GM12878 (cell line): ENCODE measurements at regions not wholly inside any gene's neighbourhood (a gene's known extent, or its start where the extent isn't known, plus 50 kb on each side); places are given as distances from the start of the nearest gene placed in this dataset.

ENCODE experiments used
- ATAC-seq: fragments of 200-7000 bp; cut with Tn5 transposase; 3 replicates; pipeline ENCODE4 v1.9.1; 2020; ENCODE audit warnings: mild to moderate bottlenecking, moderate library complexity
- BruUV-seq: library from RNA; stranded (reverse); fragments of 400-500 nt; replicated peaks from 2 replicates; lab custom pipeline; 2021; lab: Mats Ljungman, UMichigan
- CTCF ChIA-PET: fragments of 300-600 bp; sonication (Branson Sonifier 250); formaldehyde crosslinking; extraction: SDS; loops from one replicate; lab custom pipeline; 2021; ENCODE audit warnings: inconsistent platforms; lab: Yijun Ruan, JAX
- POLR2A ChIA-PET: fragments of 350-600 bp; formaldehyde crosslinking; extraction: SDS; loops from one replicate; lab custom pipeline; 2021; ENCODE audit warnings: inconsistent platforms; lab: Charles Lee
- RAD21 ChIA-PET: fragments of 300-600 bp; sonication (Branson Sonifier 250); formaldehyde crosslinking; loops from one replicate; lab custom pipeline; 2023; ENCODE audit warnings: antibody characterized with exemption; ENCODE audit not compliant: unreplicated experiment; lab: Charles Lee
- SMC1A ChIA-PET: fragments of 300-600 bp; sonication (Branson Sonifier 250); formaldehyde crosslinking; loops from one replicate; lab custom pipeline; 2023; ENCODE audit not compliant: unreplicated experiment, uncharacterized antibody; lab: Charles Lee
- DNase-seq: peaks from one replicate; pipeline ENCODE4 v3.0.0-alpha.2; 2011; ENCODE audit warnings: low read depth, low spot score
- FAIRE-seq: peaks from 3 replicates; lab custom pipeline; 2011; peaks lifted over from hg19 to GRCh38; lab: Jason Lieb, UNC
- H2AFZ ChIP-seq: 2 replicates; pipeline ENCODE4 v1.6.0; 2011; ENCODE audit warnings: low read depth, low read length, control low read depth; ENCODE audit not compliant: control insufficient read depth
- H3K27ac ChIP-seq: 2 replicates; pipeline ENCODE4 v1.5.1; 2011; ENCODE audit warnings: control low read depth; ENCODE audit not compliant: control insufficient read depth, insufficient read depth
- H3K27me3 ChIP-seq, 2 experiments: replicated peaks in 1 of 2; 2 replicates each; pipeline versions ENCODE4 v1.6.0 to v1.6.1; 2011; ENCODE audit warnings: low read length in 1 of 2; ENCODE audit not compliant: control insufficient read depth in 2 of 2, insufficient read depth in 2 of 2
- H3K36me3 ChIP-seq, 2 experiments: 2 replicates each; pipeline ENCODE4 v1.5.1; 2011; ENCODE audit warnings: low read length in 1 of 2; ENCODE audit not compliant: control insufficient read depth in 2 of 2, insufficient read depth in 2 of 2
- H3K4me1 ChIP-seq: 2 replicates; pipeline ENCODE4 v1.6.1; 2011; ENCODE audit warnings: mild to moderate bottlenecking, low read length, moderate library complexity, mixed read lengths; ENCODE audit not compliant: control insufficient read depth, insufficient read depth
- H3K4me2 ChIP-seq: 2 replicates; pipeline ENCODE4 v1.6.0; 2011; ENCODE audit warnings: control low read depth; ENCODE audit not compliant: control insufficient read depth, insufficient read depth
- H3K4me3 ChIP-seq: fragments of 200-600 bp; sonication (generic); 2 replicates; pipeline ENCODE4 v1.5.1; 2016
- H3K79me2 ChIP-seq: 2 replicates; pipeline ENCODE4 v1.6.0; 2011; ENCODE audit warnings: low read length; ENCODE audit not compliant: control insufficient read depth, insufficient read depth
- H3K9ac ChIP-seq: 2 replicates; pipeline ENCODE4 v1.8.0; 2011; ENCODE audit warnings: low read length, control low read depth, mixed read lengths; ENCODE audit not compliant: control insufficient read depth, insufficient read depth
- H3K9me3 ChIP-seq: replicated peaks from 3 replicates; pipeline ENCODE4 v1.5.1; 2011; ENCODE audit warnings: mild to moderate bottlenecking, low read length; ENCODE audit not compliant: control insufficient read depth, insufficient read depth
- H4K20me1 ChIP-seq: 2 replicates; pipeline ENCODE4 v1.6.0; 2011; ENCODE audit not compliant: control insufficient read depth, insufficient read depth
- CBFB ChIP-seq: IDR thresholded peaks from 2 replicates; pipeline ENCODE4 v1.6.1; 2016; ENCODE audit warnings: antibody characterized with exemption, low read depth
- CHD2 ChIP-seq: IDR thresholded peaks from 2 replicates; pipeline ENCODE4 v1.6.1; 2011; ENCODE audit warnings: low read depth, low read length, improper control_type of control experiment, borderline replicate concordance
- EED ChIP-seq: sonication (generic); IDR thresholded peaks from 2 replicates; pipeline ENCODE4 v1.6.1; 2016; ENCODE audit warnings: antibody characterized with exemption, low read depth
- EP300 ChIP-seq, 2 experiments: fragments of 150-350 bp in 1 of 2; IDR thresholded peaks; 2 replicates each; pipeline ENCODE4 v1.6.1; 2011 to 2012; ENCODE audit warnings: low read depth in 2 of 2, low read length in 2 of 2, borderline replicate concordance in 1 of 2, improper control_type of control experiment in 1 of 2, inconsistent platforms in 1 of 2; ENCODE audit not compliant: control insufficient read depth in 1 of 2
- HDAC2 ChIP-seq: fragments of 200-600 bp; sonication (generic); IDR thresholded peaks from 2 replicates; pipeline ENCODE4 v1.6.1; 2017
- HDGF ChIP-seq: fragments of 450-650 bp; IDR thresholded peaks from 2 replicates; pipeline ENCODE4 v1.6.1; 2016; ENCODE audit warnings: antibody characterized with exemption
- IRF4 ChIP-seq: IDR thresholded peaks from 2 replicates; pipeline ENCODE4 v1.6.1; 2011; ENCODE audit warnings: low read depth, low read length
- LARP7 ChIP-seq: fragments of 450-650 bp; IDR thresholded peaks from 2 replicates; pipeline ENCODE4 v1.6.1; 2017; ENCODE audit warnings: mild to moderate bottlenecking
- MTA3 ChIP-seq: IDR thresholded peaks from 2 replicates; pipeline ENCODE4 v1.6.1; 2012; ENCODE audit warnings: low read length, inconsistent platforms, borderline replicate concordance
- NBN ChIP-seq: fragments of 450-650 bp; IDR thresholded peaks from 2 replicates; pipeline ENCODE4 v1.6.1; 2016
- NFXL1 ChIP-seq: fragments of 450-650 bp; IDR thresholded peaks from 2 replicates; pipeline ENCODE4 v1.6.1; 2017; ENCODE audit warnings: antibody characterized with exemption, mild to moderate bottlenecking, borderline replicate concordance
- NR2F1 ChIP-seq: fragments of 450-650 bp; conservative IDR thresholded peaks from 2 replicates; pipeline ENCODE4 v1.6.1; 2017; ENCODE audit warnings: mild to moderate bottlenecking
- RAD21 ChIP-seq: IDR thresholded peaks from 2 replicates; pipeline ENCODE4 v1.6.1; 2011; ENCODE audit warnings: mild to moderate bottlenecking, low read depth, low read length, moderate library complexity; ENCODE audit not compliant: insufficient read depth
- SIN3A ChIP-seq: IDR thresholded peaks from 2 replicates; pipeline ENCODE4 v1.6.1; 2012; ENCODE audit warnings: low read depth, low read length, improper control_type of control experiment
- SMARCA5 ChIP-seq: fragments of 450-650 bp; IDR thresholded peaks from 2 replicates; pipeline ENCODE4 v1.6.1; 2017; ENCODE audit warnings: mild to moderate bottlenecking
- ZNF274 ChIP-seq: IDR thresholded peaks from one replicate; pipeline ENCODE4 v1.8.0; 2011; ENCODE audit not compliant: insufficient read length, insufficient read depth
- ZNF622 ChIP-seq: fragments of 450-650 bp; IDR thresholded peaks from 2 replicates; pipeline ENCODE4 v1.6.1; 2017; ENCODE audit warnings: mild to moderate bottlenecking, inconsistent platforms
- WGBS: methylation state at CpG from one replicate; pipeline ENCODE4 v1.1.6; 2016; ENCODE audit warnings: low lambda C conversion rate; ENCODE audit not compliant: insufficient replicate concordance, insufficient coverage; ENCODE audit errors: missing lambda C conversion rate; 5-methylcytosine and 5-hydroxymethylcytosine counted together
- in situ Hi-C: fragments of 300-500 bp; cut with MboI; formaldehyde crosslinking; loops from 9 replicates; pipeline ENCODE4 v1.14.3; 2018; ENCODE audit warnings: mixed read lengths
- intact Hi-C: fragments of 100-400 bp; cut with micrococcal nuclease; formaldehyde crosslinking; loops from one replicate; pipeline ENCODE4 v1.14.2; 2022; ENCODE audit not compliant: unreplicated experiment
- TF ChIP-seq, protein P1 (sequence below): fragments of 150-350 bp; IDR thresholded peaks from 2 replicates; pipeline ENCODE4 v1.6.1; 2014; ENCODE audit warnings: mild to moderate bottlenecking, low read depth, low read length
- TF ChIP-seq, protein P2 (sequence below): fragments of 450-650 bp; IDR thresholded peaks from 2 replicates; pipeline ENCODE4 v1.6.1; 2016; ENCODE audit warnings: mild to moderate bottlenecking, moderate library complexity, borderline replicate concordance

DNA sequence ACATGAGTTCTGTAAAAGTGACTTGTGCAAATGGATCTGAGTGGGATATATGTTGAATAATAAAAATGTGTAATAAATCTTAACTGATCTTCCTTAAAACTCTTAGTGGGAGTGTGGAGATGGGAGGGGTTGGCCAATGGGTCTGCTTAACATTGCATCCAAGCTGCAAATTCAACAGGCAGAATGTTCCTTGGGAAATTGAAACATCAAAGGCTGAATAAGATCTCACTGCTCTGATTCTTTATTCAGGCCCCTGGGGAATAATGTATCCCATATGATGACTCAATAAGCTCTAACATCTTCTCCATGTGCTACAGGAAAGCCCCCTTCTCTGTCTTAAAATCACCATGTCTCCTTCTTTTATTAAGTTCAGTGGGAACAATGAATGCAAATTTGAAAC lies 373.2 kb upstream of the PODXL start (continued):
- TF ChIP-seq, protein P1, sequence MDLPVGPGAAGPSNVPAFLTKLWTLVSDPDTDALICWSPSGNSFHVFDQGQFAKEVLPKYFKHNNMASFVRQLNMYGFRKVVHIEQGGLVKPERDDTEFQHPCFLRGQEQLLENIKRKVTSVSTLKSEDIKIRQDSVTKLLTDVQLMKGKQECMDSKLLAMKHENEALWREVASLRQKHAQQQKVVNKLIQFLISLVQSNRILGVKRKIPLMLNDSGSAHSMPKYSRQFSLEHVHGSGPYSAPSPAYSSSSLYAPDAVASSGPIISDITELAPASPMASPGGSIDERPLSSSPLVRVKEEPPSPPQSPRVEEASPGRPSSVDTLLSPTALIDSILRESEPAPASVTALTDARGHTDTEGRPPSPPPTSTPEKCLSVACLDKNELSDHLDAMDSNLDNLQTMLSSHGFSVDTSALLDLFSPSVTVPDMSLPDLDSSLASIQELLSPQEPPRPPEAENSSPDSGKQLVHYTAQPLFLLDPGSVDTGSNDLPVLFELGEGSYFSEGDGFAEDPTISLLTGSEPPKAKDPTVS, result no peak
- TF ChIP-seq HDGF (no peak), LARP7 (no peak), RAD21 (no peak), NBN (no peak), ZNF622 (no peak), MTA3 (no peak), SMARCA5 (no peak), HDAC2 (no peak)
- TF ChIP-seq, all 136 proteins: peak for 0

DNA sequence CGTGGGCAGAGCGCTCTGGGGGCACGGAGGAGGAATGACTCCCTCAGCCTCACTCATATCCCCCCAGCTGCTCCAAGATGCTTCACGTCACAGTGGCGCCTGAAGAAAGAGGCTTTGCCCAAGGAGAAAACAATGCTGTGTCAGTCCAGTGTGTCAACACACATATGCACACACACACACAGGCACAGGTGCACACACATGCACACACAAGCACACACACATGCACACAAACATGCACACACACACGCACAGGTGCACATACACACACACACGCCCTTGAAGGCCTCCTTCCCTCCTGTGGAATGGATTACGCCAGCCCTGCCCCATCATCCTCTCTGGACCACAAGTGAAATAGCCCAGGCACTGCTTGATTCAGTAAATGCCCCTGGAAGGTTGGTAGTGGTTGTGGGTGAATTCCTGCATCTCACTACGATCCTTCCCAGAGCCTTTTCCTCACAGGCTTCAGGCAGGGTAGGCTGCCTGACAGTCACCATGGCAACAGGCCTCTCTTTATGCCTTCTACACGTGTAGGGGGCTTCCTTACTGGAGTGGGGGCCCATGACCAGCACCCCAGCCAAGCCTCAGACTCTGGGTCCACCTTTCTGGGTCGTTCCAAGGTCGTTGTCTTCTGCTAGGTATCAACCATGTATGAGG lies 371.5 kb upstream of the PODXL start:
- 35% methylated on average over 12 of the region's 12 CpGs for WGBS
- no TSS peak for BruUV-seq
- CTCF ChIA-PET, result no interaction called here
- Histone ChIP-seq H3K79me2 (no peaks in the 10 kb centered on the region), H3K27ac (no peak overlapping the region), H3K4me3 (no peak overlapping the region), H3K4me1 (no peaks in the 10 kb centered on the region), H3K9ac (no peak overlapping the region), H2AFZ (no peak overlapping the region), H4K20me1 (no peaks in the 10 kb centered on the region), H3K27me3 (no peaks in the 10 kb centered on the region), H3K36me3 (no peaks in the 10 kb centered on the region), H3K9me3 (no peaks in the 10 kb centered on the region; the same call in 2 of the 3 replicates), H3K4me2 (no peak overlapping the region)
- DNase-seq, result no peak
- intact Hi-C loops (no loop called here), in situ Hi-C loops (no loop called here)
- no peak for ATAC-seq
- RAD21 ChIA-PET, result no interaction called here
- FAIRE-seq, result no peak
- POLR2A ChIA-PET, result no interaction called here
- SMC1A ChIA-PET, result no interaction called here
- TF ChIP-seq EED (no peak), EP300 (IDR thresholded peaks at IDR 0.05; ENCODE audit: borderline replicate concordance in 1 of 2, control insufficient read depth in 1 of 2, low read depth in 2 of 2, low read length in 2 of 2) (no peak), CHD2 (no peak), NFXL1 (no peak), IRF4 (no peak), ZNF274 (no peak), CBFB (no peak), NR2F1 (no peak), SIN3A (no peak)
- TF ChIP-seq, protein P2, sequence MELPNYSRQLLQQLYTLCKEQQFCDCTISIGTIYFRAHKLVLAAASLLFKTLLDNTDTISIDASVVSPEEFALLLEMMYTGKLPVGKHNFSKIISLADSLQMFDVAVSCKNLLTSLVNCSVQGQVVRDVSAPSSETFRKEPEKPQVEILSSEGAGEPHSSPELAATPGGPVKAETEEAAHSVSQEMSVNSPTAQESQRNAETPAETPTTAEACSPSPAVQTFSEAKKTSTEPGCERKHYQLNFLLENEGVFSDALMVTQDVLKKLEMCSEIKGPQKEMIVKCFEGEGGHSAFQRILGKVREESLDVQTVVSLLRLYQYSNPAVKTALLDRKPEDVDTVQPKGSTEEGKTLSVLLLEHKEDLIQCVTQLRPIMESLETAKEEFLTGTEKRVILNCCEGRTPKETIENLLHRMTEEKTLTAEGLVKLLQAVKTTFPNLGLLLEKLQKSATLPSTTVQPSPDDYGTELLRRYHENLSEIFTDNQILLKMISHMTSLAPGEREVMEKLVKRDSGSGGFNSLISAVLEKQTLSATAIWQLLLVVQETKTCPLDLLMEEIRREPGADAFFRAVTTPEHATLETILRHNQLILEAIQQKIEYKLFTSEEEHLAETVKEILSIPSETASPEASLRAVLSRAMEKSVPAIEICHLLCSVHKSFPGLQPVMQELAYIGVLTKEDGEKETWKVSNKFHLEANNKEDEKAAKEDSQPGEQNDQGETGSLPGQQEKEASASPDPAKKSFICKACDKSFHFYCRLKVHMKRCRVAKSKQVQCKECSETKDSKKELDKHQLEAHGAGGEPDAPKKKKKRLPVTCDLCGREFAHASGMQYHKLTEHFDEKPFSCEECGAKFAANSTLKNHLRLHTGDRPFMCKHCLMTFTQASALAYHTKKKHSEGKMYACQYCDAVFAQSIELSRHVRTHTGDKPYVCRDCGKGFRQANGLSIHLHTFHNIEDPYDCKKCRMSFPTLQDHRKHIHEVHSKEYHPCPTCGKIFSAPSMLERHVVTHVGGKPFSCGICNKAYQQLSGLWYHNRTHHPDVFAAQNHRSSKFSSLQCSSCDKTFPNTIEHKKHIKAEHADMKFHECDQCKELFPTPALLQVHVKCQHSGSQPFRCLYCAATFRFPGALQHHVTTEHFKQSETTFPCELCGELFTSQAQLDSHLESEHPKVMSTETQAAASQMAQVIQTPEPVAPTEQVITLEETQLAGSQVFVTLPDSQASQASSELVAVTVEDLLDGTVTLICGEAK, result no peak
